Erythroblast (primary cell): ENCODE measurements at regions not wholly inside any gene's neighbourhood (a gene's known extent, or its start where the extent isn't known, plus 50 kb on each side); places are given as distances from the start of the nearest gene placed in this dataset.

Experiments used
- GATA1 ChIP-seq: IDR thresholded peaks from 2 replicates; pipeline ENCODE4 v1.6.1; 2011; ENCODE audit warnings: low read depth, mild to moderate bottlenecking, control low read depth, low read length, moderate library complexity
- POLR2A ChIP-seq: IDR thresholded peaks from 2 replicates; pipeline ENCODE4 v1.6.1; 2011; ENCODE audit warnings: mild to moderate bottlenecking, low read length

DNA sequence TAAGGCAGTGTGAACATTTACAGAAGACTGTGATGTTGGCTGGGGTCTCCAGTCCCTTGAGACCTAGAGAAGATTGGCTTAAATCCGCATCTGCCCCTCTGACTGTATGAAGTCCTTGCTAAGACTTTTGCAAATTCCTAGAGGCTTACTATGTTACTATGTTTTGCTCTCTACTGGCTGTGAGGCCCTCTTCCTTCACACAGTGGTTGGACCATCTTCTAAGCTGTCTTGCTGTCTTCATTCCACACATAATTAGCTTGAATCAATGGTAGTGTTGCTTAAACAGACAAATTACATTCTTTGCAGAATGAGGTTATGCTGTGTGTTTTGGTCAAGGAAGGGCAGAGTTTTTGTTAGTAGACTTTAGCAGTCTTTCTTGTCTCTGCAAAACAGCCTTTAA, 658.0 kb downstream of the TYW1 start:
- TF ChIP-seq POLR2A: no peak
- no peak for TF ChIP-seq GATA1
